Suprapubic skin (tissue), 4 donors: ENCODE measurements at regions not wholly inside any gene's neighbourhood (a gene's known extent, or its start where the extent isn't known, plus 50 kb on each side); places are given as distances from the start of the nearest gene placed in this dataset.

Source experiments
- DNase-seq, 2 donors: peaks; one replicate each; pipeline ENCODE4 v3.0.0-alpha.2; 2019; ENCODE audit warnings: low spot score in 2 of 2
- H3K27ac ChIP-seq: fragments of 200-600 bp; sonication (generic); one replicate; pipeline ENCODE4 v1.5.1; 2019
- H3K27me3 ChIP-seq: fragments of 200-600 bp; sonication (generic); one replicate; pipeline ENCODE4 v1.5.1; 2019
- H3K36me3 ChIP-seq: fragments of 200-600 bp; sonication (generic); one replicate; pipeline ENCODE4 v1.5.1; 2019
- H3K4me1 ChIP-seq: fragments of 200-600 bp; sonication (generic); one replicate; pipeline ENCODE4 v1.5.1; 2019
- H3K4me3 ChIP-seq: fragments of 200-600 bp; sonication (generic); one replicate; pipeline ENCODE4 v1.5.1; 2019; ENCODE audit warnings: mild to moderate bottlenecking
- H3K9me3 ChIP-seq: fragments of 200-600 bp; sonication (generic); one replicate; pipeline ENCODE4 v1.5.1; 2019
- CTCF ChIP-seq, 2 donors: fragments of 200-600 bp in 1 of 2; fragments of 450-650 bp in 1 of 2; sonication (generic) in 1 of 2; IDR thresholded peaks; one replicate each; pipeline ENCODE4 v1.5.1; 2016 to 2019; ENCODE audit warnings: antibody characterized with exemption in 2 of 2, mild to moderate bottlenecking in 1 of 2, moderate library complexity in 1 of 2
- EP300 ChIP-seq: sonication (generic); formaldehyde crosslinking; IDR thresholded peaks from one replicate; pipeline ENCODE4 v1.6.1; 2017; ENCODE audit warnings: antibody characterized with exemption
- POLR2A ChIP-seq, 2 donors: fragments of 450-650 bp; IDR thresholded peaks; one replicate each; pipeline ENCODE4 v1.6.1; 2017; ENCODE audit warnings: antibody characterized with exemption in 2 of 2, mild to moderate bottlenecking in 2 of 2, moderate library complexity in 2 of 2
- POLR2AphosphoS5 ChIP-seq, 3 donors: sonication (generic); formaldehyde crosslinking; IDR thresholded peaks; one replicate each; pipeline ENCODE4 v1.6.1; 2017; ENCODE audit warnings: antibody characterized with exemption in 3 of 3
- WGBS: methylation state at CpG from one replicate; pipeline ENCODE4 v1.1.5; 2018; 5-methylcytosine and 5-hydroxymethylcytosine counted together

DNA sequence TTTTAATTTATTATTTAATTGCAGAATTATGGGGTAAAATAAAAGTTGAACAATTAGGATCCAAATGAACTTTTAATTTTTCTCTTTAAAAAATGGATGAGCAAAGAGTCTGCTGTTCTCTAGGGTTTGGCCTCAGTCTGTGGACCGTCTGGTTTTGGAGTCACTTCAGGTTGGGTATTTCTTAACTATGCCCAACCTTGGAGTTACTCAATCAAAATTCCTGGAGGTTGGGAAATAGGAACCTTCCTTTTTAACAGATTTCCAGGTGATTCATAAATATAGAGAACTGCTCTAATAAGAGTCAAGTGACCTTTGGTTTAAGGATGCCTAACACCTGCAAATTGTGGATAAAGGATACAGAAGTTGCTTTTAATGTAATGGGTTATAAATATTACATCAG is 241.5 kb upstream of the GCFC2 start:
- H3K4me3 ChIP-seq, result no peak overlapping the region
- H3K36me3 ChIP-seq, result no peaks in the 10 kb centered on the region
- H3K27me3 ChIP-seq, result no peaks in the 10 kb centered on the region
- no peak overlapping the region for H3K27ac ChIP-seq
- TF ChIP-seq POLR2AphosphoS5 (IDR thresholded peaks at IDR 0.05), result no peak
- H3K9me3 ChIP-seq, result no peaks in the 10 kb centered on the region
- DNase-seq, result no peak
- 63% methylated on average over 1 of the region's 1 CpG for WGBS
- H3K4me1 ChIP-seq, result no peaks in the 10 kb centered on the region

GRCh38 chr2:75949385-75950030 is 238.8 kb upstream of the GCFC2 start:
- Histone ChIP-seq H3K27ac (no peak overlapping the region), H3K36me3 (no peaks in the 10 kb centered on the region), H3K4me3 (no peak overlapping the region), H3K4me1 (no peaks in the 10 kb centered on the region), H3K27me3 (no peaks in the 10 kb centered on the region), H3K9me3 (no peaks in the 10 kb centered on the region)
- DNase-seq, result no peak
- WGBS, result 42% methylated on average over 4 of the region's 4 CpGs
- no peak for TF ChIP-seq POLR2AphosphoS5 (IDR thresholded peaks at IDR 0.05)
- TF ChIP-seq POLR2A (IDR thresholded peaks at IDR 0.05), result no peak
- no peak for TF ChIP-seq EP300
- TF ChIP-seq CTCF (IDR thresholded peaks at IDR 0.05), result no peak

DNA sequence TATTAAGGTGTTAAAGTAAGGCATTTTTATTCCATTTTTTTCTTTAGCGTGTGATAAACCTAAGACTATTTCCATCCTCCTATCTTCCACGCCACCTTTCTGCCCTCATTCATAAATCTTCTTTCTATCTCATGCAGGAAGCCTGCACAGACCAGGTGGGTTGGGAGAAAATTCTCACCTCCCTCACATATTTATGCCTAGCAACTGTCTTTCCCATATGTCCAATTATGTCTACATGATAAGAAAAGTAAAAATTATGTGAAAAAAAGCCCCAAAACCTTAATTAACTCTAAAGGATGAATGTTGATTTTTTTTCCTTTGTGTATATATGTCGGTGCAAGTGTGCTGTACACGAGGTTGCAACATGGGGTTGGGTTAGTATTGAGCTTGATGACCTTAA is 225.6 kb upstream of the GCFC2 start:
- 80% methylated on average over 4 of the region's 4 CpGs for WGBS
- TF ChIP-seq POLR2A (IDR thresholded peaks at IDR 0.05) (no peak), EP300 (no peak), POLR2AphosphoS5 (IDR thresholded peaks at IDR 0.05) (no peak), CTCF (IDR thresholded peaks at IDR 0.05) (no peak)

GRCh38 chr2:75932996-75933395 is 222.3 kb upstream of the GCFC2 start:
- Histone ChIP-seq H3K27me3 (no peaks in the 10 kb centered on the region), H3K4me1 (no peaks in the 10 kb centered on the region), H3K9me3 (no peaks in the 10 kb centered on the region), H3K27ac (no peak overlapping the region), H3K4me3 (no peak overlapping the region), H3K36me3 (no peaks in the 10 kb centered on the region)
- 73% methylated on average over 2 of the region's 2 CpGs for WGBS
- no peak for TF ChIP-seq POLR2A (IDR thresholded peaks at IDR 0.05)
- no peak for TF ChIP-seq POLR2AphosphoS5 (IDR thresholded peaks at IDR 0.05)
- TF ChIP-seq CTCF (IDR thresholded peaks at IDR 0.05), result no peak
- no peak for TF ChIP-seq EP300
- DNase-seq, result no peak

More for the DNA sequence above, 225.6 kb upstream of the GCFC2 start:
- no peaks in the 10 kb centered on the region for H3K36me3 ChIP-seq
- no peak overlapping the region for H3K4me3 ChIP-seq
- H3K27ac ChIP-seq, result no peak overlapping the region
- no peak for DNase-seq
- no peaks in the 10 kb centered on the region for H3K9me3 ChIP-seq
- H3K4me1 ChIP-seq, result no peaks in the 10 kb centered on the region
- H3K27me3 ChIP-seq, result no peaks in the 10 kb centered on the region

DNA sequence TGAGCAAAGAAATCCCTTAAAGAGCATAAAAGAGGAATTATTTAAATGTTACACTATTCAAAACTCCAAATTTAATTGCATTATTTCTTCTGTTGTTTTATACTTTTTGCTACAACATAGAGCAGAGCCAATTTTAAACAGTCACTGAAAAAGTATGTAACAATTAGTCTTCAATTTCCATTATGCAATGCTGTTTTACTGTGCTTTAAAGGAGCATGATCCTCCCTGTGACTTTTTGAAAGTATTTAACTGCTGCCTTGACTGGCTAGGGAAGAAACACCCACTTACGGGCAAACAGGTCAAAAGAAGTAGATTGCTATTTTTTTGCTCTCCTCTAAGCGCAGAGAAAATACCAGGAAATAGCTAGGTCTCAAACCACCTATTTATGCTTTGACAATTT is 217.4 kb upstream of the GCFC2 start:
- H3K36me3 ChIP-seq, result no peaks in the 10 kb centered on the region
- TF ChIP-seq POLR2A (IDR thresholded peaks at IDR 0.05), result no peak
- no peak for TF ChIP-seq CTCF (IDR thresholded peaks at IDR 0.05)
- TF ChIP-seq EP300, result no peak
- TF ChIP-seq POLR2AphosphoS5 (IDR thresholded peaks at IDR 0.05), result no peak
- no peak overlapping the region for H3K27ac ChIP-seq
- no peak for DNase-seq
- no peaks in the 10 kb centered on the region for H3K4me1 ChIP-seq
- H3K27me3 ChIP-seq, result no peaks in the 10 kb centered on the region
- H3K9me3 ChIP-seq, result no peaks in the 10 kb centered on the region
- H3K4me3 ChIP-seq, result no peak overlapping the region
- 79% methylated on average over 2 of the region's 2 CpGs for WGBS
